ENCODE measurements at regions not wholly inside any gene's neighbourhood (a gene's known extent, or its start where the extent isn't known, plus 50 kb on each side); places are given as distances from the start of the nearest gene placed in this dataset.
"Not testable (repeated sequence)": the region's sequence is repeated elsewhere in the genome, so short reads cannot be mapped to it uniquely, and the experiment has no call there.

DNA sequence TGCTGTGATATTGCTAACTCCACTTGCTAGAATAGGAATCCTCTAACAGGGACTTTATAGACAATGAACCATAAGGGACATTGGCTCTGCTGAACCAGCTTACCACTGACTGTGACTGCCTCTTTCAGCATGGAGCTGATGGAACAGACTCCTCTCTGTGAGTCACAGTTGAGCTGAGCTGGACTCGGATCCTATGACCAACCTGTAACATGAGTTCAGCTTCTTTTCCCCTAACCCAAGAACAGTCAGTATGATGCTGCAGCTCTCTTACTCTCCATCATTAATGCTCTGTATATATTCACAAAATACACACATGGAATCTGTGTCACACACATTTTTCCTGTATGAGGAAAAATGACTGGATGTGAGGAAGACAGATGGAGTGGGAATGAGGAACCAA lies 177.9 kb upstream of the BET1 start:
- no peaks in the 10 kb centered on the region for H3K36me3 Mint-ChIP-seq
- H3K27ac Mint-ChIP-seq, result no peak overlapping the region
- ChIA-PET CTCF (ENCODE audit: partially characterized antibody) (no interaction called here), POLR2A (ENCODE audit: partially characterized antibody) (no interaction called here)
- H3K4me3 Mint-ChIP-seq, result no peak overlapping the region
- intact Hi-C loops (cut with micrococcal nuclease), result no loop called here
- Histone ChIP-seq H3K36me3 (ENCODE audit: insufficient read depth, low read length) (no peaks in the 10 kb centered on the region), H3K27me3 (ENCODE audit: insufficient read depth, low read length) (no peaks in the 10 kb centered on the region), H3K9me3 (ENCODE audit: control insufficient read depth in 1 of 2, low read length in 2 of 2) (no peaks in the 10 kb centered on the region), H3K27ac (ENCODE audit: low read depth, low read length) (no peak overlapping the region), H3K4me1 (ENCODE audit: insufficient read depth, low read length) (no peaks in the 10 kb centered on the region), H3K4me3 (ENCODE audit: low read length in 2 of 2) (no peak overlapping the region)
- DNase-seq, result no peak
- H3K9me3 Mint-ChIP-seq, result peaks cover 0 to 2% (median 0%) of the 10 kb centered on the region in 8 donors
- H3K4me1 Mint-ChIP-seq, result no peaks in the 10 kb centered on the region
- H3K27me3 Mint-ChIP-seq, result peaks cover 2 to 3% of the 10 kb centered on the region in 2 donors

DNA sequence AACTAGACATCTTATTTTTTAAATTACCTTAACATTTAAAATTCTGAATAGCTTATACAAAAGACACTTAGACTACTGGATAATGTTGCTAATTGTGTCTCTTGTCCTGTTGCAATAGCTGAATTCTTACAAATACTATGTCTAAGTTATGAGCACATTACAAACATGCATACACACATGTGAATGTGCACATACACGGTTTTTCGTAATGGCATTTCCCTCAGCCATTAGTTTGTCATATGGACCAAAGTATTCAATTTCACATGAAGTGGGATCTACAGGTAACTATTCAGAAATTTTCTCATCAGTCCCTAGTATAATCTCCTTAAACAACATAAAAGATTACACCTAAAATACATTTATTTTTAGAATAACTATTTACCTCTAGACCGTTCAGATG lies 178.6 kb upstream of the BET1 start:
- Mint-ChIP-seq H3K4me1 (no peaks in the 10 kb centered on the region), H3K27ac (no peak overlapping the region), H3K9me3 (peaks cover 0 to 2% (median 0%) of the 10 kb centered on the region in 8 donors), H3K36me3 (no peaks in the 10 kb centered on the region), H3K27me3 (peaks cover 2 to 3% of the 10 kb centered on the region in 2 donors), H3K4me3 (no peak overlapping the region)
- no peaks in the 10 kb centered on the region for H3K27me3 ChIP-seq (ENCODE audit: insufficient read depth, low read length)
- POLR2A ChIA-PET (ENCODE audit: partially characterized antibody), result no interaction called here
- H3K4me3 ChIP-seq (ENCODE audit: low read length in 2 of 2), result no peak overlapping the region
- H3K4me1 ChIP-seq (ENCODE audit: insufficient read depth, low read length), result no peaks in the 10 kb centered on the region
- H3K36me3 ChIP-seq (ENCODE audit: insufficient read depth, low read length), result no peaks in the 10 kb centered on the region
- CTCF ChIA-PET (ENCODE audit: partially characterized antibody), result no interaction called here
- DNase-seq, result no peak
- intact Hi-C loops (cut with micrococcal nuclease), result no loop called here
- no peak overlapping the region for H3K27ac ChIP-seq (ENCODE audit: low read depth, low read length)
- H3K9me3 ChIP-seq (ENCODE audit: control insufficient read depth in 1 of 2, low read length in 2 of 2), result no peaks in the 10 kb centered on the region

DNA sequence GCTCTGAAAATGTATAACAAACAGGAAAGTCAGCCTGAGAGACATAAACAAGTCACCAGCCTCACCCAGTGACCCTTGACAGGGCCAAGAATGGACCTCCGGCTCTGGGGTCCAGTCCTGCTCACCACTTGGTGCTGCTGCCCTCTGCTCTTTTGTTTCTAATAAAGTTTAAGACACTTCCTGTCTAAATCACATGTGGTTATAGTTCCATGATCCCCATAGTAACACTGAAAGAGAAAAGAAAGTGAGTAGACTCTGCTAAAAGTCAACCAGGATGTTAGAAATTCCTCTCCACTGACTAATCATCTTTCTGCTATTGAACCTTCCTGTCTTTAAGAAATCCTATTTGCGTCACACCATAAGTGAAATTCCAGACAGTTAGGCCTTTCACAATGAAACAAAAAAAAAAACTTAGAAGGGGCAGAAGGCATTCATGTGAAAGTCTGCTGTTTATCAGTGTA lies 179.2 kb upstream of the BET1 start:
- intact Hi-C loops (cut with micrococcal nuclease), result no loop called here
- ChIA-PET CTCF (ENCODE audit: partially characterized antibody) (no interaction called here), POLR2A (ENCODE audit: partially characterized antibody) (no interaction called here)
- no peak for DNase-seq
- H3K4me3 Mint-ChIP-seq, result no peak overlapping the region
- no peaks in the 10 kb centered on the region for H3K36me3 Mint-ChIP-seq
- Histone ChIP-seq H3K27me3 (ENCODE audit: insufficient read depth, low read length) (no peaks in the 10 kb centered on the region), H3K36me3 (ENCODE audit: insufficient read depth, low read length) (no peaks in the 10 kb centered on the region), H3K4me3 (ENCODE audit: low read length in 2 of 2) (no peak overlapping the region), H3K27ac (ENCODE audit: low read depth, low read length) (no peak overlapping the region), H3K9me3 (ENCODE audit: control insufficient read depth in 1 of 2, low read length in 2 of 2) (no peaks in the 10 kb centered on the region), H3K4me1 (ENCODE audit: insufficient read depth, low read length) (no peaks in the 10 kb centered on the region)
- H3K27me3 Mint-ChIP-seq, result peaks cover 0 to 2% of the 10 kb centered on the region in 2 donors
- H3K9me3 Mint-ChIP-seq, result peaks cover 0 to 2% (median 0%) of the 10 kb centered on the region in 8 donors
- H3K4me1 Mint-ChIP-seq, result no peaks in the 10 kb centered on the region
- no peak overlapping the region for H3K27ac Mint-ChIP-seq

DNA sequence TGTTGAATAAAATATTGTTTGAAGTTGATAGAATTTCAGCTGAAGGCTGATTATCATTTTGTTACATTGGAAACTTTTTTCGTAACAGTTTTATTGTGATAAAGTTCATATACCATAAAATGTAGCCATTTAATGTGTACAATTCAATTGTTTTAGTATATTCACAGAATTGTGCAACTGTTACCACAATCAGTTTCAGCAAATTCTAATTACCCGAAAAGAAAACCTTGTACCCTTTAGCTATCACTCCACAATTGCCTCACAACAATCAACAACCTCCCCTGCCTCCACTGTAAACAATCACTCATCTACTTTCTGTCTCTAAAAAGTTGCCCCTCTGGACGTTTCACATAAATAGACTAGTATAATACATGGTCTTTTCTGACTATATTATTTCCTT lies 179.7 kb upstream of the BET1 start:
- Histone ChIP-seq H3K36me3 (ENCODE audit: insufficient read depth, low read length) (no peaks in the 10 kb centered on the region), H3K27ac (ENCODE audit: low read depth, low read length) (no peak overlapping the region), H3K4me3 (ENCODE audit: low read length in 2 of 2) (no peak overlapping the region), H3K27me3 (ENCODE audit: insufficient read depth, low read length) (no peaks in the 10 kb centered on the region), H3K9me3 (ENCODE audit: control insufficient read depth in 1 of 2, low read length in 2 of 2) (no peaks in the 10 kb centered on the region), H3K4me1 (ENCODE audit: insufficient read depth, low read length) (no peaks in the 10 kb centered on the region)
- POLR2A ChIA-PET (ENCODE audit: partially characterized antibody), result no interaction called here
- H3K36me3 Mint-ChIP-seq, result no peaks in the 10 kb centered on the region
- H3K4me1 Mint-ChIP-seq, result no peaks in the 10 kb centered on the region
- H3K4me3 Mint-ChIP-seq, result no peak overlapping the region
- H3K9me3 Mint-ChIP-seq, result peaks cover 0 to 2% (median 0%) of the 10 kb centered on the region in 8 donors
- no peak overlapping the region for H3K27ac Mint-ChIP-seq
- CTCF ChIA-PET (ENCODE audit: partially characterized antibody), result no interaction called here
- intact Hi-C loops (cut with micrococcal nuclease), result no loop called here
- no peak for DNase-seq
- H3K27me3 Mint-ChIP-seq, result peaks cover 0 to 2% of the 10 kb centered on the region in 2 donors

DNA sequence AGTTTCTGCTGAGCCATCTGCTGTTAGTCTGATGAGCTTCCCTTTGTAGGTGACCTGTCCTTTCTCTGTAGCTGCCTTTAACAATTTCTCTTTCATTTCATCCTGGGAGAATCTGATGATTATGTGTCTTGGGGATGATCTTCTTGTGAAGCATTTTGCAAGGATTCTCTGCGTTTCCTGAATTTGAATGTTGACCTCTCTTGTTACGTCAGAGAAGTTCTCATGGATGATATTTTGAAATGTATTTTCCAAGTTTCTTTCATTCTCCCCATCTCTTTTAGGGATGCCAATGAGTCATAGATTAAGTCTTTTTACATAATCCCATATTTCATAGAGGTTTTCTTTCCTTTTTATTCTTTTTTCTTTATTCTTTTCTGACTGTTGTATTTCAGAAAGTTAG lies 184.2 kb upstream of the BET1 start:
- no peak for DNase-seq
- no peaks in the 10 kb centered on the region for H3K4me1 Mint-ChIP-seq
- peaks cover 0 to 3% of the 10 kb centered on the region in 2 donors for H3K27me3 Mint-ChIP-seq
- Histone ChIP-seq H3K4me3 (ENCODE audit: low read length in 2 of 2) (no peak overlapping the region), H3K4me1 (ENCODE audit: insufficient read depth, low read length) (no peaks in the 10 kb centered on the region), H3K27me3 (ENCODE audit: insufficient read depth, low read length) (no peaks in the 10 kb centered on the region), H3K27ac (ENCODE audit: low read depth, low read length) (no peak overlapping the region), H3K36me3 (ENCODE audit: insufficient read depth, low read length) (no peaks in the 10 kb centered on the region), H3K9me3 (ENCODE audit: control insufficient read depth in 1 of 2, low read length in 2 of 2) (no peaks in the 10 kb centered on the region)
- H3K9me3 Mint-ChIP-seq, result peaks cover 0 to 6% (median 0%) of the 10 kb centered on the region in 8 donors
- intact Hi-C loops (cut with micrococcal nuclease), result no loop called here
- ChIA-PET POLR2A (ENCODE audit: partially characterized antibody) (no interaction called here), CTCF (ENCODE audit: partially characterized antibody) (no interaction called here)
- H3K36me3 Mint-ChIP-seq, result no peaks in the 10 kb centered on the region
- no peak overlapping the region for H3K27ac Mint-ChIP-seq
- H3K4me3 Mint-ChIP-seq, result no peak overlapping the region

DNA sequence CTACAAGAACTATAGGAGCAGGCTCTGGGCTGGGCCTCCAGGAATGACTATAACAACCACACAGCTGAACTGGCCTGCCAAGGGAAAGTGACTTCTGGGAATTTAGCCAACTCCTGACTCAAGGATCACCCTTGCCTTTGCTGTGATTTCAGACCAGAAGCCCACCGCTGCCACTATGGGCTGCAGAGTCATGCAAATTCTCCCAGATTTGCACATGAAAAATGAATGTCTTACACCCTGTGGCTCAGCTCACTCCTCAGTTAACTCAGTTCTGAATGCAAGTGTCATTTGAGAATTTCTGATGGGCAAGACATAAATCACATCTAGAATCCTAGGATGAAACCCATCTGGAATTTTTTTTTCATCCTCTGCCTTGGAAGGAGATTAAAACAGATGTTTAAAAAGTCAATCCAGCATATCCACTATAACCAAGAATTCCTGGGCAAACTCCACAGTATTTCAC lies 186.5 kb upstream of the BET1 start:
- Histone ChIP-seq H3K4me1 (ENCODE audit: insufficient read depth, low read length) (no peaks in the 10 kb centered on the region), H3K27ac (ENCODE audit: low read depth, low read length) (no peak overlapping the region), H3K36me3 (ENCODE audit: insufficient read depth, low read length) (no peaks in the 10 kb centered on the region), H3K4me3 (ENCODE audit: low read length in 2 of 2) (no peak overlapping the region), H3K27me3 (ENCODE audit: insufficient read depth, low read length) (no peaks in the 10 kb centered on the region), H3K9me3 (ENCODE audit: control insufficient read depth in 1 of 2, low read length in 2 of 2) (no peaks in the 10 kb centered on the region)
- H3K27me3 Mint-ChIP-seq, result peaks cover 0 to 3% of the 10 kb centered on the region in 2 donors
- no peaks in the 10 kb centered on the region for H3K36me3 Mint-ChIP-seq
- H3K4me1 Mint-ChIP-seq, result no peaks in the 10 kb centered on the region
- POLR2A ChIA-PET (ENCODE audit: partially characterized antibody), result no interaction called here
- intact Hi-C loops (cut with micrococcal nuclease), result no loop called here
- no peak overlapping the region for H3K27ac Mint-ChIP-seq
- CTCF ChIA-PET (ENCODE audit: partially characterized antibody), result no interaction called here
- H3K4me3 Mint-ChIP-seq, result no peak overlapping the region
- DNase-seq, result no peak
- H3K9me3 Mint-ChIP-seq, result peaks cover 0 to 6% (median 0%) of the 10 kb centered on the region in 8 donors

DNA sequence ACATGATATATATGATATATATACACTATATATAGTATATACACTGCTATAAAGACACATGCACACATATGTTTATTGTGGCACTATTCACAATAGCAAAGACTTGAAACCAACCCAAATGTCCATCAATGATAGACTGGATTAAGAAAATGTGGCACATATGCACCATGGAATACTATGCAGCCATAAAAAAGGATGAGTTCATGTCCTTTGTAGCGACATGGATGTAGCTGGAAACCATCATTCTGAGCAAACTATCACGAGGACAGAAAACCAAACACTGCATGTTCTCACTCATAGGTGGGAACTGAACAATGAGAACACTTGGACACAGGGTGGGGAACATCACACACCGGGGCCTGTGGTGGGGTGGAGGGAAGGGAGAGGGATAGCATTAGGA lies 190.3 kb upstream of the BET1 start:
- H3K27ac Mint-ChIP-seq; H3K9me3 Mint-ChIP-seq; H3K36me3 Mint-ChIP-seq; CTCF ChIA-PET (ENCODE audit: partially characterized antibody); DNase-seq; POLR2A ChIA-PET (ENCODE audit: partially characterized antibody); H3K4me1 Mint-ChIP-seq; H3K27me3 ChIP-seq (ENCODE audit: insufficient read depth, low read length); intact Hi-C loops (cut with micrococcal nuclease); H3K9me3 ChIP-seq (ENCODE audit: control insufficient read depth in 1 of 2, low read length in 2 of 2); H3K36me3 ChIP-seq (ENCODE audit: insufficient read depth, low read length); H3K27ac ChIP-seq (ENCODE audit: low read depth, low read length); H3K4me3 ChIP-seq (ENCODE audit: low read length in 2 of 2); H3K27me3 Mint-ChIP-seq; H3K4me1 ChIP-seq (ENCODE audit: insufficient read depth, low read length); H3K4me3 Mint-ChIP-seq: not testable (repeated sequence)

DNA sequence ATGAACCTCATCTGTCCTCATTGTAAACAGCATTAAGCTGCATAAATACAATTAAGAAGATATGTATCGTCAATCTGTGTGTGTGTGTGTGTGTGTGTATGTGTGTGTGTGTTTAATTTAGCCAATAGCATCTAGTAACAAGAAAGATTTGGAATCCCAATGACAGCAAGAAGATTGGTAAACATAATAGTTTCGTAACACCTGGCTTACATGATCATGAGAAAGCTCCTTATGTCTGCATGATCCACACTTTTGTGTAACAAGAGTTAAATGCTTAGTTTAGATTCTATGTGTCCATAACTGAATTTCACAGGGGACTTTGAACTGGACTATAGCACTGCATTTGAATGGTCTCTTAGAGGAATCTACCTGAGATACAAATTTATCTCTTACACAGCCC lies 191.0 kb upstream of the BET1 start:
- POLR2A ChIA-PET (ENCODE audit: partially characterized antibody), result no interaction called here
- Histone ChIP-seq H3K27me3 (ENCODE audit: insufficient read depth, low read length) (no peaks in the 10 kb centered on the region), H3K27ac (ENCODE audit: low read depth, low read length) (no peak overlapping the region), H3K4me3 (ENCODE audit: low read length in 2 of 2) (no peak overlapping the region), H3K9me3 (ENCODE audit: control insufficient read depth in 1 of 2, low read length in 2 of 2) (no peaks in the 10 kb centered on the region), H3K36me3 (ENCODE audit: insufficient read depth, low read length) (no peaks in the 10 kb centered on the region), H3K4me1 (ENCODE audit: insufficient read depth, low read length) (no peaks in the 10 kb centered on the region)
- no peak overlapping the region for H3K4me3 Mint-ChIP-seq
- H3K36me3 Mint-ChIP-seq, result no peaks in the 10 kb centered on the region
- no peak for DNase-seq
- H3K27ac Mint-ChIP-seq, result no peak overlapping the region
- intact Hi-C loops (cut with micrococcal nuclease), result no loop called here
- peaks cover 0 to 6% (median 0%) of the 10 kb centered on the region in 8 donors for H3K9me3 Mint-ChIP-seq
- H3K4me1 Mint-ChIP-seq, result no peaks in the 10 kb centered on the region
- peaks cover 0 to 3% of the 10 kb centered on the region in 2 donors for H3K27me3 Mint-ChIP-seq
- CTCF ChIA-PET (ENCODE audit: partially characterized antibody), result no interaction called here
